Kidney (tissue), 13 donors: ENCODE measurements at regions not wholly inside any gene's neighbourhood (a gene's known extent, or its start where the extent isn't known, plus 50 kb on each side); places are given as distances from the start of the nearest gene placed in this dataset.

Experiments used
- DNase-seq, 5 donors: peaks; one replicate each; pipeline ENCODE4 v3.0.0-alpha.2; 2013 to 2020
- FAIRE-seq: peaks from 2 replicates; lab custom pipeline; 2012; peaks lifted over from hg19 to GRCh38; lab: Jason Lieb, UNC
- H3K27ac ChIP-seq, 2 donors: one replicate each; pipeline ENCODE4 v1.7.0; 2013; ENCODE audit warnings: low read depth in 2 of 2, low read length in 2 of 2, inconsistent platforms in 1 of 2
- H3K27me3 ChIP-seq: one replicate; pipeline ENCODE4 v1.7.1; 2013; ENCODE audit warnings: low read length, inconsistent platforms; ENCODE audit not compliant: control insufficient read depth, insufficient read depth
- H3K36me3 ChIP-seq, 3 donors: one replicate each; pipeline versions ENCODE4 v1.7.0 to v1.7.1; 2013; ENCODE audit warnings: low read length in 3 of 3, control low read depth in 1 of 3, inconsistent platforms in 1 of 3; ENCODE audit not compliant: insufficient read depth in 3 of 3, control insufficient read depth in 2 of 3
- H3K4me1 ChIP-seq, 3 donors: one replicate each; pipeline versions ENCODE4 v1.7.0 to v1.7.1; 2013; ENCODE audit warnings: low read length in 3 of 3, inconsistent platforms in 1 of 3, low read depth in 1 of 3; ENCODE audit not compliant: control insufficient read depth in 2 of 3, insufficient read depth in 2 of 3
- H3K4me3 ChIP-seq, 3 donors: one replicate each; pipeline versions ENCODE4 v1.7.0 to v1.8.1; 2013; ENCODE audit warnings: low read length in 3 of 3, control low read depth in 1 of 3, inconsistent platforms in 1 of 3
- H3K9ac ChIP-seq, 3 donors: one replicate each; pipeline versions ENCODE4 v1.7.0 to v1.7.1; 2013; ENCODE audit warnings: low read length in 3 of 3, control low read depth in 1 of 3, inconsistent platforms in 1 of 3
- H3K9me3 ChIP-seq, 3 donors: one replicate each; pipeline versions ENCODE4 v1.7.0 to v1.7.1; 2013; ENCODE audit warnings: low read length in 3 of 3, control low read depth in 1 of 3, inconsistent platforms in 1 of 3; ENCODE audit not compliant: control insufficient read depth in 2 of 3, insufficient read depth in 1 of 3
- CTCF ChIP-seq: IDR thresholded peaks from 3 replicates; pipeline ENCODE4 v1.5.1; 2012; ENCODE audit warnings: mild to moderate bottlenecking, moderate library complexity, borderline replicate concordance; ENCODE audit not compliant: insufficient read depth; ENCODE audit errors: extremely low read depth
- intact Hi-C: fragments of 100-400 bp; cut with DNase I; formaldehyde crosslinking; loops from one replicate; pipeline ENCODE4 v1.11.1; 2022
- donor health status: control.
- donor health status: control.
- donor health status: control.
- donor health status: control.
- donor health status: control.
- donor health status: DM: yes; HTN: yes; CAD: no.
- donor health status: Normal renal cell carcinoma (clear cell type).

GRCh38 chr1:232476538-232476950 is 153.4 kb downstream of the SIPA1L2 start:
- no peak overlapping the region for H3K27ac ChIP-seq
- no peaks in the 10 kb centered on the region for H3K36me3 ChIP-seq
- intact Hi-C loops, result no loop called here
- H3K4me3 ChIP-seq, result no peak overlapping the region
- no peak for DNase-seq
- no peak overlapping the region for H3K9ac ChIP-seq
- FAIRE-seq, result no peak
- H3K9me3 ChIP-seq, result no peaks in the 10 kb centered on the region
- no peaks in the 10 kb centered on the region for H3K4me1 ChIP-seq
- H3K27me3 ChIP-seq, result no peaks in the 10 kb centered on the region
- TF ChIP-seq CTCF, result no peak

DNA sequence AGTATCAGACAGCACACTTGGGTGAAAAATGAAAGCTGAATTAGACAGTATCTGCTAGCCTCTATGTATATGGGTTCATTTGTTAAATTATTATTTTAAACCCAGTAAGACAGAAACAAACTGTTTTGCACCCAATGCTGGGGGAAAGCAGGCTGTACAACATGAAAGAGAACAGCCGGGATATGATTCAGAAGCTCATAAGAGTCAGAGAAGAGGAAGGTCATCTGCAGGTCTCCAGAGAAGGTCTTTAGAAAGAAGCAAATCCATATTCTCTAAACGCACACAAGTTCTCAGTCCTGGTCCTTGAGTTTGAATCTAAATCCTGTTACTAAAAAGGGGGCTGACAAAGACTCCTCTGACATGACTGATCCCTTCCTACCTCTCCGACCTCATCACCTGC is 155.1 kb downstream of the SIPA1L2 start:
- no peak for FAIRE-seq
- H3K4me1 ChIP-seq, result no peaks in the 10 kb centered on the region
- H3K4me3 ChIP-seq, result no peak overlapping the region
- H3K9ac ChIP-seq, result no peak overlapping the region
- intact Hi-C loops, result no loop called here
- H3K27me3 ChIP-seq, result no peaks in the 10 kb centered on the region
- H3K9me3 ChIP-seq, result no peaks in the 10 kb centered on the region
- H3K27ac ChIP-seq, result no peak overlapping the region
- no peak for DNase-seq
- TF ChIP-seq CTCF, result no peak
- H3K36me3 ChIP-seq, result no peaks in the 10 kb centered on the region

DNA sequence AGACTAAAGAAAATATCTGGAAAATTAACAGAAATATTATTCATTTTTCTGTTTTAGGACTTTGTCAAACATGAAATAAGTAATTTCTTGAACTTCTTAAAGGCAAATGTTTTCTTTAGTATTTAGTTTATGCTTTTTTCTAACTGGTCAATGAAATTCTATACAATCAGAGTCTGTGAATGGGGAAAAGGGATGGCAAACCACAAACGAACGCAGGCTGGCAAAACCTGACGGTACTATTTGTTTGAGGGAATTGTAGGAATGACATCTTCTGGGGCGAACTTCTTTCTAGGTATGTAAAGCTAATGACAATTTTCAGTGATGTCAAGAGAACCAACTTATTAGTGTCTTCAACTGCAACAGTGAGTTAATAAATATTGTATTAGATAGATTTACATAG is 156.0 kb downstream of the SIPA1L2 start:
- FAIRE-seq (no peak), DNase-seq (no peak)
- Histone ChIP-seq H3K9me3 (no peaks in the 10 kb centered on the region), H3K9ac (no peak overlapping the region), H3K36me3 (no peaks in the 10 kb centered on the region), H3K4me1 (no peaks in the 10 kb centered on the region), H3K27me3 (no peaks in the 10 kb centered on the region), H3K27ac (no peak overlapping the region), H3K4me3 (no peak overlapping the region)
- intact Hi-C loops, result no loop called here
- no peak for TF ChIP-seq CTCF

DNA sequence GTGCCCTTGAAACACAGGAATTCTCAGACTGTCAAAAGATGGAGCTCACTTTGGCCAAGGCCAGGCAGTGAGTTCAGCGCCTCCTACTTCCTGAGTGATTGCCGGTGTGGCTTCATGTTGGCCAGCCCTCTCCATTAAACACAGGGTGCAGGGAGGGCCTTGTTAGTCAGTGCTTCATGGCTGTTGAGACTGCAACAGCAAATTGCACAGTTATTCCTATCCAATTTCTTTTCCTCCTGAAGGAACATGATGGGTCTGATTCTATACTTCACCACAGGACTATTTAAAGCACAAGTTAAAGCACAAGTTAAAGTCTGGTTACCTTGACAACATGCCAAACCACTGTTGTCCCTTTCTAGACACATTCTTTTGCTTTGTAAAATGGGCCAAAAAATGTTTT is 156.6 kb downstream of the SIPA1L2 start:
- intact Hi-C loops, result no loop called here
- H3K27me3 ChIP-seq, result no peaks in the 10 kb centered on the region
- TF ChIP-seq CTCF, result no peak
- no peaks in the 10 kb centered on the region for H3K36me3 ChIP-seq
- DNase-seq (no peak), FAIRE-seq (no peak)
- H3K9ac ChIP-seq, result no peak overlapping the region
- no peak overlapping the region for H3K27ac ChIP-seq
- no peaks in the 10 kb centered on the region for H3K9me3 ChIP-seq
- H3K4me3 ChIP-seq, result no peak overlapping the region
- no peaks in the 10 kb centered on the region for H3K4me1 ChIP-seq
